MG63 (cell line): ENCODE measurements at regions not wholly inside any gene's neighbourhood (a gene's known extent, or its start where the extent isn't known, plus 50 kb on each side); places are given as distances from the start of the nearest gene placed in this dataset.
"Not testable (repeated sequence)": the region's sequence is repeated elsewhere in the genome, so short reads cannot be mapped to it uniquely, and the experiment has no call there.

Experiments
- DNase-seq: peaks from one replicate; pipeline ENCODE4 v3.0.0-alpha.2; 2020
- H3K27me3 ChIP-seq: fragments of 250-450 bp; sonication (Bioruptor Pico); 2 replicates; pipeline ENCODE4 v1.5.1; 2020; ENCODE audit warnings: mild to moderate bottlenecking, moderate library complexity
- H3K36me3 ChIP-seq: fragments of 250-450 bp; sonication (Bioruptor Pico); 2 replicates; pipeline ENCODE4 v1.5.1; 2020; ENCODE audit warnings: mild to moderate bottlenecking, moderate library complexity
- H3K4me3 ChIP-seq: fragments of 250-450 bp; sonication (Bioruptor Pico); 2 replicates; pipeline ENCODE4 v1.5.1; 2020; ENCODE audit warnings: mild to moderate bottlenecking, moderate library complexity
- H3K9me3 ChIP-seq: fragments of 250-450 bp; sonication (Bioruptor Pico); 2 replicates; pipeline ENCODE4 v1.5.1; 2020; ENCODE audit warnings: mild to moderate bottlenecking, moderate library complexity

- H3K27me3 ChIP-seq, result no peaks in the 10 kb centered on the region
- H3K4me3 ChIP-seq, result no peak overlapping the region
- H3K36me3 ChIP-seq, result no peaks in the 10 kb centered on the region
- no peak for DNase-seq
- H3K9me3 ChIP-seq, result no peaks in the 10 kb centered on the region
Measured at GRCh38 chr3:69490971-69491370, 105.1 kb upstream of the FRMD4B start.

- no peak overlapping the region for H3K4me3 ChIP-seq
- H3K9me3 ChIP-seq, result no peaks in the 10 kb centered on the region
- H3K27me3 ChIP-seq, result no peaks in the 10 kb centered on the region
- no peak for DNase-seq
- no peaks in the 10 kb centered on the region for H3K36me3 ChIP-seq
Measured at GRCh38 chr3:69490235-69490634, 104.3 kb upstream of the FRMD4B start.

GRCh38 chr3:69488026-69488425, 102.1 kb upstream of the FRMD4B start:
- Histone ChIP-seq H3K27me3 (no peaks in the 10 kb centered on the region), H3K36me3 (no peaks in the 10 kb centered on the region), H3K4me3 (no peak overlapping the region), H3K9me3 (no peaks in the 10 kb centered on the region)
- no peak for DNase-seq

GRCh38 chr3:69485489-69485888, 99.6 kb upstream of the FRMD4B start:
- Histone ChIP-seq H3K9me3 (no peaks in the 10 kb centered on the region), H3K36me3 (no peaks in the 10 kb centered on the region), H3K27me3 (no peaks in the 10 kb centered on the region), H3K4me3 (no peak overlapping the region)
- no peak for DNase-seq

GRCh38 chr3:69484507-69485393, 98.9 kb upstream of the FRMD4B start:
- Histone ChIP-seq H3K27me3 (no peaks in the 10 kb centered on the region), H3K4me3 (no peak overlapping the region), H3K9me3 (no peaks in the 10 kb centered on the region), H3K36me3 (no peaks in the 10 kb centered on the region)
- DNase-seq, result no peak

GRCh38 chr3:69483449-69483848, 97.6 kb upstream of the FRMD4B start:
- no peaks in the 10 kb centered on the region for H3K27me3 ChIP-seq
- no peaks in the 10 kb centered on the region for H3K9me3 ChIP-seq
- H3K4me3 ChIP-seq, result no peak overlapping the region
- H3K36me3 ChIP-seq, result no peaks in the 10 kb centered on the region
- no peak for DNase-seq

GRCh38 chr3:69480986-69481385, 95.1 kb upstream of the FRMD4B start:
- not testable (repeated sequence) for H3K36me3 ChIP-seq, H3K9me3 ChIP-seq, DNase-seq, H3K4me3 ChIP-seq, H3K27me3 ChIP-seq

GRCh38 chr3:69474186-69474585, 88.3 kb upstream of the FRMD4B start:
- Histone ChIP-seq H3K27me3 (no peaks in the 10 kb centered on the region), H3K4me3 (no peak overlapping the region), H3K9me3 (no peaks in the 10 kb centered on the region), H3K36me3 (no peaks in the 10 kb centered on the region)
- no peak for DNase-seq

- H3K9me3 ChIP-seq, result no peaks in the 10 kb centered on the region
- H3K4me3 ChIP-seq, result no peak overlapping the region
- no peak for DNase-seq
- no peaks in the 10 kb centered on the region for H3K36me3 ChIP-seq
- no peaks in the 10 kb centered on the region for H3K27me3 ChIP-seq
Measured at GRCh38 chr3:69472093-69472492, 86.2 kb upstream of the FRMD4B start.

GRCh38 chr3:69463531-69463930, 77.6 kb upstream of the FRMD4B start:
- no peaks in the 10 kb centered on the region for H3K27me3 ChIP-seq
- H3K36me3 ChIP-seq, result no peaks in the 10 kb centered on the region
- no peak overlapping the region for H3K4me3 ChIP-seq
- peak; percentile 1 for DNase-seq
- no peaks in the 10 kb centered on the region for H3K9me3 ChIP-seq

- DNase-seq, result no peak
- no peak overlapping the region for H3K4me3 ChIP-seq
- no peaks in the 10 kb centered on the region for H3K36me3 ChIP-seq
- H3K27me3 ChIP-seq, result no peaks in the 10 kb centered on the region
- no peaks in the 10 kb centered on the region for H3K9me3 ChIP-seq
Measured at GRCh38 chr3:69462826-69463100, 76.9 kb upstream of the FRMD4B start.

- Histone ChIP-seq H3K36me3 (no peaks in the 10 kb centered on the region), H3K9me3 (no peaks in the 10 kb centered on the region), H3K27me3 (no peaks in the 10 kb centered on the region), H3K4me3 (no peak overlapping the region)
- DNase-seq, result peak; percentile 8
Measured at GRCh38 chr3:69462022-69462825, 76.3 kb upstream of the FRMD4B start.

GRCh38 chr3:69460034-69460433, 74.1 kb upstream of the FRMD4B start:
- Histone ChIP-seq H3K9me3 (no peaks in the 10 kb centered on the region), H3K27me3 (no peaks in the 10 kb centered on the region), H3K36me3 (no peaks in the 10 kb centered on the region), H3K4me3 (no peak overlapping the region)
- no peak for DNase-seq

- no peak overlapping the region for H3K4me3 ChIP-seq
- no peaks in the 10 kb centered on the region for H3K27me3 ChIP-seq
- H3K9me3 ChIP-seq, result no peaks in the 10 kb centered on the region
- no peak for DNase-seq
- H3K36me3 ChIP-seq, result no peaks in the 10 kb centered on the region
Measured at GRCh38 chr3:69458803-69459365, 73.0 kb upstream of the FRMD4B start.

- Histone ChIP-seq H3K27me3 (no peaks in the 10 kb centered on the region), H3K36me3 (no peaks in the 10 kb centered on the region), H3K4me3 (no peak overlapping the region), H3K9me3 (no peaks in the 10 kb centered on the region)
- DNase-seq, result no peak
Measured at GRCh38 chr3:69456631-69457030, 70.7 kb upstream of the FRMD4B start.

GRCh38 chr3:69454204-69454787, 68.4 kb upstream of the FRMD4B start:
- no peak for DNase-seq
- Histone ChIP-seq H3K27me3 (no peaks in the 10 kb centered on the region), H3K4me3 (no peak overlapping the region), H3K36me3 (no peaks in the 10 kb centered on the region), H3K9me3 (no peaks in the 10 kb centered on the region)

- Histone ChIP-seq H3K4me3 (no peak overlapping the region), H3K36me3 (no peaks in the 10 kb centered on the region), H3K9me3 (no peaks in the 10 kb centered on the region), H3K27me3 (no peaks in the 10 kb centered on the region)
- no peak for DNase-seq
Measured at GRCh38 chr3:69452295-69452694, 66.4 kb upstream of the FRMD4B start.
